ENCODE measurements at regions not wholly inside any gene's neighbourhood (a gene's known extent, or its start where the extent isn't known, plus 50 kb on each side); places are given as distances from the start of the nearest gene placed in this dataset.
"Not testable (repeated sequence)": the region's sequence is repeated elsewhere in the genome, so short reads cannot be mapped to it uniquely, and the experiment has no call there.

DNA sequence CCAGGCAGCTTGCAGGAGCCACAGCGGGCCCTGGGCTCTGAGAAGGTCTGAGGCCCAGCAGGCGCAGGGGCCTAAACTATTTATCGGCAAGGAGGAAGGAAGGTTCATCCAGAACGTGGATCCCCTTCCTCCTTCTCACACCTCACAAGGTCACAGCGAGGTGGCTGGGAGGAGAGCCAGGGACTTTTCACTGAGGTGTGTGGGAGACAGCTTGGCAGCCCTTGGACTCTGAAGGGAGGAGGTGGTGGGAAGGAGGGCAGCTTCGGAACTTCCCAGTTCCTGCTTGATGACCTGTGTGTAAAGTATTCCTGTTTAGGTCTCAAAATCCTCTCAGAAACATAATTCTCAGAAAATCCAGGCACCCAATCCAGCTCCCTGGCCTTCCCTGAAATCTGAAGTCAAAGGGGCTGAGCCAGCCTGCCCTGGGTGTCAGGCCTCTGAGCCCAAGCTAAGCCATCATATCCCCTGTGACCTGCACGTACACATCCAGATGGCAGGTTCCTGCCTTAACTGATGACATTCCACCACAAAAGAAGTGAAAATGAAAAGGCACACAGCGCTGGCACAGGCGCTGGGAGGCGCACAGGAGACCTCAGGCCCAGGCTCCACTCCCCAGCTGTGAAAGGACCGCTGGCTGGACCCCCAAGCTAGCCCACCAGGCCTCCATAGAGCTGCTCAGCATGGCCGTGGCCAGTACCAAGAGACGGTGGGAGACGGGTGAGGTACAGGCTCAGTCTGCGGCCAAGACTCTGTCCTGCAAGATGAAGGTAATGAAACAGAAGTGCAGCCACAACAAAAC lies 269.4 kb upstream of the FRG2C start:
- DNase-seq (ENCODE audit: low spot score): not testable (repeated sequence)

DNA sequence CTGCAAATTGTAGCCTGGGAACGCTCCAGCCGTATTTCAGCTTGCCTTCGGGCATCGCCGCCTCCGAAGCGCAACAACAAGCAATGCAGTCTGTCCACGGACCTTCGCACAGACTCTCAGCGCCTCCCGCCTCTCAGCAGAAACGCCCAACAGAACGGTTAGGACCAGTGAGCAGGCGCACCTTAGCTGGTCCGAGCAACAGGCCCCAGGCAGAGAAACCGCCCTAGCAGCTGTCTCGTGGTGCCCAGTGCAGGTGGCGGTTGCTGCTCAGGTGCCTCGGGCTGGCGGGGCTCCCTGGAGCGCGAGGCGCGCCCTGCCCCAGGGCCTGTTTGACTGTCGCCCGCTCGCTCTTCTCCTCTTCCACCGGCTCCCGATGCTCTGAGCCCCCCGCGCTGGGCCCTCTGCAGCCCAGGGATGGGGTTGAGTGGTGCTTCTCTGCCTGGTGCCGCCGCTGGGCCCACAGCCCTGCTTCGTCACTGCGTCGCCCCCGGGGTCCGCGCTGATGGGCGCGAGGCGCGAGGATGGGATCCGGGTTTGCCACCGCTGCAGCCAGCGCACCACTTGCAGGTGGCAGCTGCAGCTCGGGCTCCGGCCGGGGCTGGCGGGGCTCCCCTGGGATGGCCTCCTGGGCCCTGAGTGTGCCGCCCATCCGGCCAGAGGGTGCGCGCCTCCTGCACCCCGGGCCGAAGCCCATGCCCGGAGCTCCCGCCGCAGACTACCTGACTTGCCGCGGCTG lies 268.4 kb upstream of the FRG2C start:
- DNase-seq (ENCODE audit: low spot score): no peak

DNA sequence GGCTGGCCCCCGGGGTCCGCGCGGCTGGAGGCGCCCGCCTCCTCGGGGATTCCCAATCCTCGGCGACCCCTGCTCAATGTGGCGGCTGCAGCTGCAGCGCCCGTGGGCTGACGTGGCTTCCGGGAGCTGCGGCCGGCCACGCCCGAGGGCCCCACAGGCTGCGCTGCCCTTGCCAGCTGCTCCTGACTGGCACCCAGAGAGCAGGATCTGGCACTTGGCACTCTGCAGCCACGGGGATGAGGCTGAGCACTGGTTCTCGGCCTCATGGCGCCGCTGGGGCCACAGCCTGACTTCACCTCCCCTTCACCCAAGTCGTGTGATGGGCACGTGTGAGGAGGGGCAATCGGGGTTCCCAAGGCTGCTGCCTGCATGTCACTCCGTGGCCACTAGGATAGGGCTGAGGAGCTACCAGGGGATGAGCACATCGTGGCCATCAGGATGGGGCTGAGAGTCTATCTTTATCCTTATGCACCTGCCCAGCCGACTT lies 267.8 kb upstream of the FRG2C start:
- DNase-seq (ENCODE audit: low spot score): peak; percentile 2

DNA sequence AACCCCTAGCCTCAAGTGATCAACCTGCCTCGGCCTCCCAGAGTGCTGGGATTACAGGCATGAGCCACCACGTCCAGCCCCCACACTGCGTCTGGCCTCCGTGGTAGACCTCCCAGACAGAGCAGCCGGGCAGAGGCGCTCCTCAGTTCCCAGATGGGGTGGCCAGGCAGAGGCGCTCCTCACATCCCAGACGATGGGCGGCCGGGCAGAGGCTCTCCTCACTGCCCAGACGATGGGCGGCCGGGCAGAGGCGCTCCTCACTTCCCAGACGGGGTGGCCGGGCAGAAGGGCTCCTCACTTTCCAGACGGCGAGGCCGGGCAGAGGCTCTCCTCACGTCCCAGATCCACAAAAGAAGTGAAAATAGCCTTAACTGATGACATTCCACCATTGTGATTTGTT lies 266.6 kb upstream of the FRG2C start:
- not testable (repeated sequence) for DNase-seq (ENCODE audit: low spot score)

DNA sequence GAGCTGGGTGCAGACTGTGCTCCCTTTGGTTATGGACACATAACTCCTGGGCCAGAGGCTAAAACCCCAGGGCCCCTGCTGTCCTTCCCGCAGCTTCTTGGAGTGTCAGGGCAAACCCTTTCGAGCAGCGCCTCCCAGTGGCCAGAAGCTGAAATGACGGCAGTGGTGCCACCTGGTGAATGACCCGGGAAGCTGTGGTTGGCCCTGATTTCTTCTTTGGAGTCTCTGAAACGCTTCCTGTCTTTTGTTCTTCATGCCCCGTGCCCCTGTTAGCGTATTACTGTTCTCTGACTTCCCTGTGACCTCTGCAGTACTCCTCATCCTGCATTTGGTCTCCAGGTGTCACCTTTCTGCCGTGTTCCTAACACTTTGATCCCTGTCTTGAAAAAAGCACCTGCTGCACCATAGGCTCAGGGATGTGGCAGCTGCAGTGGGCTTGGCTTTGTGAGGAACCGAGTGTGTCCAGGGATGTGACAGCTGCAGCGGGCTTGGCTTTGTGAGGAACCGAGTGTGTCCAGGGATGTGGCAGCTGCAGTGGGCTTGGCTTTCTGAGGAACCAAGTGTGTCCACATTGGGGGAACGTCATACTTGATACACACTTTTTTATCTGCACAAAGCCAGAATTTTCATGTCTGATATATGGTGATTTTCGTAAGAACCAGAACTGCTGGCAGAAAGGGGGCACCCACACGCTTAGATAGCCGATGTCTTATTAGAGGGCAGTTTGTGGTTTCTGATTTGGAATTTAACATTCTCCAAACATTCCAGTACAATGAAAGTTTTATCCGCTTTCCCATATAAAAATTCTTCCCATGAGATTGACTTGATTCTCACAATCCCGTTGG lies 241.8 kb upstream of the FRG2C start:
- DNase-seq (ENCODE audit: low spot score): not testable (repeated sequence)

DNA sequence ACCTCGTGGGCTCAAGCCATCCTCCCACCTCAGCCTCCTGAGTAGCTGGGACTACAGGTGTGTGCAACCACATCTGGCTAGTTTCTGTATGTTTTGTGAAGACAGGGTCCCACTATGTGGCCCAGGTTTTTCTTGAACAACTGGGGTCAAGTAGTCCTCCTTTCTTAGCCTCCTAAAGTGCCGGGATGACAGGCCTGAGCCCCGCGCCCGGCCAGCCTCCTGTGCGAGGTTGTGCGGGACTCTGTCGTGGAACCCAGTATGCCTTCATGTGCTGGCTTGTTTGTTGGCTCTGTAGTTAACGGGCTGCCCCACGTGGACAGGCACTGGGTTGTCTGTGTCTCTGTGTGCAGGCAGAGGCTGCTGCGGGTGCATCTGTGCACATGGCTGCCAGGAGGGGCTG lies 238.7 kb upstream of the FRG2C start:
- DNase-seq (ENCODE audit: low spot score): not testable (repeated sequence)

DNA sequence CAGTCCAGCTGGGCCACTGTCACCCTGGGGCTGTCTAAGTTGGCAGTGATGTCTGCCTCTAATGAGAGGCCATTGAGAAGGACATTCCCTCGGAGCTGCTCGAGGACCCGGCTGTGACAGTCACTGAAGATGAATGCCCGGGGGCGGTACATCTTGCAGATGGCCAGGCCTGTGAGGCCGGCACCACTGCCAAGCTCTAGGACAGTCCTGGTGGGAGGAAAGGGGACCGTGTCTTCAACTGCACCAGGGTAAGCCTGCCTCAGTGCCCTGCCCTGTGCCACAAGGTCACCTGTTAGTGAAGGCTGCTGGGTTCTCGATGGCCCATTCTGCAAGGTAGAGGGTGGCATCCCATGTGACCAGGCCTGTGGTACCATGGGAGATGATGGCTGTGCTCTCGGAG lies 236.6 kb upstream of the FRG2C start:
- not testable (repeated sequence) for DNase-seq (ENCODE audit: low spot score)

DNA sequence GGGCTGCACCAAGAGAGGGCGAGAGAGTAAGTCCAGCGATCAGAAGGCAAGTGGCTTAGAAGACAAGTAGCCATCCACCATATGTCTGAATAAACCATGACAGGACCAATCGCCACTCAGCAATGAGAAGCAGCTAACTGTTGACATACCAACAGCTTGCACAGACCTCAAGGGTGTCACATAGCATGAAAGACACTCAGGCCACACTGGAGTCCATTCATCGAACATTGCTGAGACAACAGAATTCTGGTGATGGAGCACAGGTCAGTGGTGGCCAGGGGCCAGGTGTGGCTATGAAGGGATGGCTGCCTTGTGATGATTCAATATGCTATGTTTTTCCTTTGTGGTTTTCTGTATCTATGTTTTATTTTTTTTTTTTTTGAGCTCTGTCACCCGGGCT lies 236.2 kb upstream of the FRG2C start:
- DNase-seq (ENCODE audit: low spot score): peak; percentile 13

DNA sequence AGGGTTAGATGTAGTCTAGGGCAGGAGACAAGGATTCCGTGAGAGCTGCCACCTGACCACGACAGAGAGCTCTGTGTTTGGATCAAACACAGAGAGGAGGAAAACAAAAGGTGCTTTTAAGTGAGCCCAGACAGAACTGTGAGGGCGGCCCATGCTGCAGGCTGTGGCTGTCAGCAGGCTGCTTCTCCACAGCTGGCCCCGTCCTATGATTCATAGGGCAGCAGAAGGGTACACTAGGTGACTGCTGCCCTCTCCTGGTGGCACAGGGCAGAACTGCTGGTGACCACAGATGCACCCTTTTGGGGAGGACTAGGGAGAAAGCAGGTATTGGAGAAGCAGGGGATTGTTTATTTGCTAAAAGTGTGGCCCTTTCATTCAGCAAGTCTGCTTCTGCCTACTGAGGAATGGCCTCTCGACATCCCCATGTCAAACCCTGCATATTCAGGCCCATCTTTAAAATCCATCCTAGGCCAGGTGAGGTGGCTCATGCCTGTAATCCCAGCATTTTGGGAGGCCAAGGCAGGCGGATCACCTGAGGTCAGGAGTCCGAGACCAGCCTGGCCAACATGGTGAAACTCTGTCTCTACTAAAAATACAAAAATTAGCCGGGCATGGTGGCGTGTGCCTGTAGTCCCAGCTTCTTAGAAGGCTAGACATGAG lies 234.4 kb upstream of the FRG2C start:
- DNase-seq (ENCODE audit: low spot score): peak; percentile 50

DNA sequence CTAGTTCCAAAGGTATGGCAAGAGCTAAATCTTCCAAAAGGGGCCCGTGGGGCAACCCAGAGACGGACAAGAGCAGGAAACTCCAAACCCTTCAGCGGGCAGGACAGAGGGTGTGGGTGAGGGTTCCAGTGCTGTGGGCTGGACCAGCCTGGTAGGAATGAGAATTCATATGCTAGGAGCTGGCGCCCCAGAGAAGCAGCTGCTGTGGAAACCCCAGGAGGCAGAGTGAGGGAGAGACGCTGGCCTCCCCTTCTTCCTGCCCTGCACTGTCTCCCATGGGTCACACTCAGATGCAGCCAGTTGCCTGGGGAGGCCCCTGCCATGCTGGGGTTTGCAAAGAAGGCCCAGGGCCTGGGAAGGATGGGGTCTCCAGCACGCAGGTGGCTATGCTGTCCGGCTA lies 233.7 kb upstream of the FRG2C start:
- not testable (repeated sequence) for DNase-seq (ENCODE audit: low spot score)

DNA sequence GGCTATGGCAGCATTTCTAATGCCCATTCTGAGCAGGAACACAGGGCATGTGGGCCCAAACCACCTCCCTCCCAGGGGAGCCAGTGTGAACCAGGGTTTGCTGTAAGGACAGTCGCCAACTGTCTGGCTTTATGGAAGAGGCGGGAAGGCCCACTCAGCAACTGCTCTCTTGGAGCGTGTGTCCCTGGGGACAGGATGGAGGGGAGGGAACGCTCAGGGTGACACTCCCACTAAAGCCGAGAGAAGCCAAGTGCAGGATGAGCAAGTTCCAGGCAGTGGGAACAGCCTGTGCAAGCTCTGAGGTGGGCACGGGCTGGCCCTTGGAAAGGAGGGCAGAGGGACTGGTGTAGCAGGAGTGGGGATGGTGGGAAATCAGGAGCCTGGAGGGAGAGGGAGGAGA lies 233.0 kb upstream of the FRG2C start:
- not testable (repeated sequence) for DNase-seq (ENCODE audit: low spot score)

DNA sequence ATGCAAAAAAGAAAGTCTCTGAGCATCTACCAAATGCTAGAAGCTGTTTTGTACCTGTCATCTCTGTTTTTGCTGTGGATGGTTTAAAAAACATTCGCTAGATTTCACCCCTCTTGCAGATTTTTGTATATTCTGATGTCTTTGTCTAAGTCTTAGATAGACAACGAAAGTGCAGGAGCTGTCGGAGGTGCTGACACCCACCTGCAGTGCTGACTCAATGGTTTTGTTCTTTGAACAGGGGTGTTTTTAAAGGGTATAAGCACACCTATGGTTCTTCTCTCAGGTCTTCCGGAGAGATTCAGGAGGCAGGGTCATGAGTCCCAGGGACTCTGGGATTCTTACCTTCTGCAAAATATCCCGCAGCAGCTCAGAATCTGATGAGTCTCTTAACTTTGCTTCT lies 231.7 kb upstream of the FRG2C start:
- not testable (repeated sequence) for DNase-seq (ENCODE audit: low spot score)

DNA sequence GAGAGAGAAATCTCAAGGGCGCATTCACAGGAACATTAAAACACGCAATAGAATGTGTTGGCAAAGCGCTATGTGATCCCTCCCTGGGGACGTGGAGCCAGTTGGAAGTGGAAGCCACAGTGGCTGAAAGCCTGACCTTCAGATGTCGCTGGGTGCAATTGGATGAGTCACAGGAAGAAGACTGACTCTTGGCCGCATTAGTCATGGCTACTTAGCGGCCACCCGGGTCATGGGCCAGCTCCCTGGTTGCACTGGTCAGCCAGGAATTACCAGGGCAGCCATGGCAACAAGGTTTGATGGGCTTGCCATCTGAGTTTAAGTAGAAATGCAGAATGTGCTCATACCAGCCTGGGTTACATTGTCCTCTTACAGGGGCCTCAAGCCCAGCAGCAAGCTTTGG lies 231.2 kb upstream of the FRG2C start:
- peak; percentile 77 for DNase-seq (ENCODE audit: low spot score)

DNA sequence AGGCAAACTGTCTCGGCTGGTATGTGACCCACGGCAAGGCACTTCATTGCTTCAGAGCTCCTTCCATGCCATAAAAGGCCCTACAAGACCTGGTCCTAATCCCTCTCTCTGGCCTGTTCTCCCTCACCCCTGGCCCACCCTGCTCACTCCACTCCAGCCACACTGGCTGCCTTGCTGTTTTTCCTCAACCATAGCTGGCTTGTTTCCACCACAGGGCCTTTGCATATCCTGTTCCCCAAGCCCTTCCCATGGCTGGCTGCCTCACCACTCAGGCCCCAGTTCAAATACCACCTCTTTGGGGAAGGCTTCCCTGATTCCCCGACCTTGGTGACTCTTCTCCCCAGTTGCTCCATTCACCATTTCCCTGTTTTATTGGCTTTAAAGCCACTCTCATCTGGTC lies 230.8 kb upstream of the FRG2C start:
- not testable (repeated sequence) for DNase-seq (ENCODE audit: low spot score)

DNA sequence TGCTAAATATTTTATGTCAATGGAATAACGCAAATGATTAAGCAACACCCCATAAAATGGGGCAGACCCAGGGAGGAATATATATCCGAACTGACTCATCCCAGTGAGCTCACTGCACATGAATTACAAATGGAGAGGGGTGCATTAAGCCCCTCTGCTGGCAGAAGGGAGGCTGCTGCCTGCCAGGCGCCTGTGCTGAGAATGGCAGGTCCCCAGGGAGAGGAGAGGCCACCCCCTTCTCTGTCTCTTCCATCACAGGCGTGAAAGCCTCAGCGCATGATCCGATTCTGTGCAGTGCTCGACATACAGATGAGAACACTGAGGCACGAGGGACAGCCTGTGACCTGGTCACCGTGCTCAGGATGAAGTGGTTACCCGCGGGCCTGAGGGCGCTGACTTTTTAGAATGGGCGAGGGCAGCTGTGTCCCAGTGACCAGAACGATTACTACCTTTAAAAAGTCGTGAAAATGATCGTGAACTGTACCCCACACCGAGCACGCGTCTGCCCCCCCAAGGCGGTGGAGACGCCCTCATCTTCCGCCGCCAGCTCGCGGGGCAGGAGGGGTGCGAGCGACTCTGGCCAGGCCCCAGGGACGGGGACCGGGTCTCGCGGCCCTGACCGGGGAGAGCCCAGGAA lies 229.7 kb upstream of the FRG2C start:
- DNase-seq (ENCODE audit: low spot score): peak; percentile 9

DNA sequence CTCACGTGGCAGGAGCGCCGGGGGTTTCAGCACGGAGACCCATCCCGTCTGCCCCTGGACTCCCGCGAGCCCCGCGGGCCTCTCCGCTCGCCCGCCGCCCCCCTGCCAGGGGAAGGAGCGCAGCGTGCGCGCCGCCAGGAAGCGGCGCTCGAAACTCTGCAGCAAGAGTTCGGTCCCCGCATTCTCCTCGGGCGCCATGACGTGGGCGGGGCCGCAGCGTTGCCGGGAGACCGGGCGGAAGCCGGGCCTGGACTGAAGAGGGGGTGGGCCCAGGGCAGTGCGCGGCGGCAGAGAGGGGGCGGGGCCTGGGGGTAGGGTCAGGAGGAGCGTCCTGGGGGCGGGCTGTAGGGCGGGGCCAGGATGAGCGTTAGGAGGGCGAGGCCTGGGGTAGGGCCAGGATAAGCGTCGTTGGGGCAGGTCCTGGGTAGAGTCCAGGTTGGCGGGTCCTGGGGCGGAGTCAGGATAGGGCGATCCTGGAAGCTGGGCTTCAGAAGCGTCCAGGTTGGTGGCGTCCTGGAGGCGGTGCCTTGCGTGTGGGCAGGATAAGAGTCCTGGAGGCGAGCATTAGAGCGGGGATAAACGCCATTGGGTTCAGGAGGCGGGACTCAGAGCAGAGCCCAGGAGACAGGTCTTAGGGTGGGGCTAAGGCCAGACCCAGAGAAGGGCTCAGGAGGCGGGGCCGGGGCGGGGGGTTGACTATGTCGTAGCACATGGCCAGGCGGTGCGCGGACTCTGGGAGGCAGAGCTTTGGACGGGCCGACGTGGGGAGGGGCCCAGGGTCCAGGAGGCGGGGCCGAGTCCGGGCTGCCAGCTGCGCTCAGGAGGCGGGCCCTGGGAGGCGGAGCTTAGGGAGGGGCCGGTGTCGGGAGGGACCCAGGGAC lies 229.0 kb upstream of the FRG2C start:
- DNase-seq (ENCODE audit: low spot score): peak; percentile 87

DNA sequence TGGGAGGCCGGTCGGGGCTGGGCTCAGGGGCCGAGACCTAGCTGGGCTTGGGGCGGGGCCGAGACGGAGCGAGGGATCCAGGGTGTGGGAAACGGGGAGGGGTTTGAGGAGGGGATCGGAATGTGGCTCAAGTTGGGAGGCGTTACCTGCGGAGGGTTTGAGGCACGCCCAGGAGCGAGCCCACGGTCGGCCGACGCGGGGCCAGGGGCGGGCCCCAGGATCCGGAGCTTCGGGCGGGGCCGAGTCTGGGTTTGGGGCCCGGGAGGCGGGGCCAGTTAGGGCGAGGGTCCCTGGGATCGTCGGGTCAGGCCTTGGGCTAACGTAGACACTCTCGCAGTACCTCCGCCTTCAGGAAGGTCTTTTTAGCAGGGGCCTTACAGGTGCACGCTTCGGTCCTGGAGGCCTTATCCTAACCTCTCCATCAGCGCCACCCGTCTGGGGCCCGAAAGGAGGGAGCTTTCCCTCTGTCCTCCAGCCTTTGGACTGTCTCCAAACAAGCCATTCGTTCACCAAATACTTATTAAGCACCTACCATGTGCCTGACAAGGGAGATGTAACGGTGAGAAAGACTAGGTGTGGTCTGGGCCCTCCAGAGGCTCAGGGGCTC lies 228.2 kb upstream of the FRG2C start:
- peak; percentile 28 for DNase-seq (ENCODE audit: low spot score)

DNA sequence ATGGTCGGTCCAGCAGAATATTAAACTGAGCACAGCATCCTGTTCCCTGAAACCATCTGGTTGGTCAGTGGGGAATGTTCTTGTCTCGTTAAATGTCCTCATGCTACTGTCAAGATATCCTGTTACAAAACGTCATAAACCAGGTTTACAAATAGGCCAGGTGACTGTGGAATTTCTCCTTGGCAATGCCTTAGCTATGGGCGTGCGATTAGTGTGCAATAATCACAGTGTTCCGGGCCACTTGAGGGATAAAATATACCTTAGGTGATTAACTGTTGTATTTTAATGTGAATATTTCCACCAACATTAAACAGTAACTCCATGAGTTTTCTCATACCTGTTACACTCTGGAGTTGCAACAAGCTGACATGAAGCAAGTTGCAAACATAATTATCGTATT lies 223.1 kb upstream of the FRG2C start:
- not testable (repeated sequence) for DNase-seq (ENCODE audit: low spot score)

DNA sequence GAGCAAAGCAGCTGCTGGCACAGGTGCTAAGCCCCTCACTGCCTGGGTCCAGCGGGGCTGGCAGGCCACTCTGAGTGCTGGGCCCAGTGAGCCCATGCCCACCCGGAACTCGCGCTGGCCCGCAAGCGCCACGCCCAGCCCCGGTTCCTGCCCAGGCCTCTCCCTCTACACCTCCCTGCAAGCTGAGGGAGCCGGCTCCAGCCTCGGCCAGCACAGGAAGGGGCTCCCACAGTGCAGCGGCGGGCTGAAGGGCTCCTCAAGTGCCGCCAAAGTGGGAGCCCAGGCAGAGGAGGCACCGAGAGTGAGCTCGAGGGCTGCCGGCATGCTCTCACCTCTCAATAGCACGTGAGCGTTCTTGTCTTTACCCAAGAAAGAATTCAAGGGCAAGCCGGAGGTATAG lies 219.5 kb upstream of the FRG2C start:
- DNase-seq (ENCODE audit: low spot score): not testable (repeated sequence)

DNA sequence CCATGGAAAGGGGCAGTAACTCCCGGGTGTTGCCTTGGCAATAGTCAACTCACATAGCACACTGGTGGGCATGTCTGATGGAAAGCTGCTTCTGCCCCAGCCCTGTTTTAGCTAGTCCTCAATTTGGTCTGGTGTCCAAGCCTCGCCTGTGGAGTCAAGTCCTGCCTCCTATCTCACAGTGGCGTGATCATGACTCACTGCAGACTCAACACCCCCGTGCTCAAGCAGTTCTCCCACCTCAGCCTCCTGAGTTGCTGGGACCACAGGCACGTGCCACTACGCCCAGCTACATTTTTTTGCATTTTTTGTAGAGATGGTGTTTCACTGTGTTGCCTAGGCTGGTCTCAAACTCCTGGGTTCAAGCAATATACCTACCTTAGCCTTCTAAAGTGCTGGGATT lies 218.9 kb upstream of the FRG2C start:
- DNase-seq (ENCODE audit: low spot score): not testable (repeated sequence)
